Pulmonary artery endothelial cell (primary cell): ENCODE measurements at regions not wholly inside any gene's neighbourhood (a gene's known extent, or its start where the extent isn't known, plus 50 kb on each side); places are given as distances from the start of the nearest gene placed in this dataset.

Experiments
- DNase-seq: peaks from one replicate; pipeline ENCODE4 v3.0.0-alpha.2; 2011; ENCODE audit warnings: low read depth, low spot score

DNA sequence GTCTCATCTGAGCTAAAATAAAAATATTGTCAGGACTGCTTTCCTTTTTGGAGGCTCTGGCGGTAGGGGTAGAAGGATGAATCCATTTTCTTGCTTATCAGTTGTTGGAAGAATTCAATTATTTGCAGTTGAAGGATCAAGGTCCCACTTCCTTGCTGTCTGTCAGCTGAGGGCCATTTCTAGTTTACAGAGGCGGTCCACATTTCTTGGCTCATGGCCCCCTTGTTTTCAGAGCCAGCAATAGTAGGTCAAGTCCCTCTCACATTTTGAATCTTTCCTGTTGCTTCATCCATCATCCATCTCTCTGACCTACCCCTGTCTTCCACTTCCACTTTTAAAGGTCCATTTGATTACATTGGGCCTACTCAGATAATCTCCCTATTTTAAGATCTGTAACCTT lies 1099.3 kb upstream of the DIAPH2 start:
- no peak for DNase-seq

DNA sequence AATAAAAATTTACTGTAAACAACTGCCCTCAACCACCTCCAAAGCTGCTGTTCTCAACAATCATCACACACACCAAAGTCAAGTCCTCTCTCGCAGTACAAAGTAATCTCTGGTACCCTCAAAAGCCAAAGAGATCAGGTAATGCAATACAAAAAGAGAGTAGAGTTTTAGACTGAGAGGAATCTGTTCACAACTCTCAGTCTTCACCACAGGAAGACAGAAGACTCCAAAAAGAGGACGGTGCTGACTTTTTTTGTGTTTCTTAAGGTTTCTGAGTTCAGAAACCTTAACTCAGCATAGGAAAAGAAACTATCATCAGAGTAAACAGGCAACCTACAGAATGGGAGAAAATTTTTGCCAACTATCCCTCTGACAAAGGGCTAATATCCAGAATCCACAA lies 1072.3 kb upstream of the DIAPH2 start:
- DNase-seq: no peak

DNA sequence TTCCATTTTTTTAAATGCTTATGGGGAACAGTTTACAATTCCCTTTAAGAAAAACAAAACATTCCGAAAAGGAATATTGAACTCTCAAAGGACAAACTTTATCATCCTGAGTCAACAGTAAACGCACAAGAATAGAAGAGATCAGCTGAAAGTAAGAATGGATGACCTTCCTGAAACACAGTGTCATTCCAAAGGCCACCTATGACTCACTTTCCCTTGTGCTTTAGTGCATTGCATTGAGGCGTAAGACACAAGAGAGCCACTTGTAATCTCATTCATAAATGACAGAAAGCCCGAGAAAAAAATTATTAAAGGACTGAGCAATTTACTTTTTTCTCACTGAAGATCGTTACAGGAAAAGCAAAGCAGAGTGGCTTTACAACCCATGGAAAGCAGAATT lies 1062.4 kb upstream of the DIAPH2 start:
- no peak for DNase-seq

DNA sequence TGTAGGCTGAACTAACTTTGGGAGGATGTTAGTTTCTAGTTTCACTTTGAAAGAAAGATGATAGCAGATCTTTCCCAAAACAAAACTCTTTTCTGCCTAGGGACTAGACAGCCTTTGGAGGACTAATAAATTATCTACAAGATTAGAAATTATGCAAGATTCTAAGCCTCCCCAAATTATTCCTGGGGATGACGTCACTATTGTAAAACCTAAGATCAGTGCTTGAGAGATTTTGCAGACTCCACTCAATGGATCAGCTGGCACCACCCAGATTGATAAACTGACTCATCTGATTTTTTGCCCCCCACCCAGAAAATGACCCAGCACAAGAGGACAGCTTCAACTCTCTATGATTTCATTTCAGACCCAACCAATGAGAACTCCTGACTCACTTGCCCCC lies 1057.9 kb upstream of the DIAPH2 start:
- no peak for DNase-seq

DNA sequence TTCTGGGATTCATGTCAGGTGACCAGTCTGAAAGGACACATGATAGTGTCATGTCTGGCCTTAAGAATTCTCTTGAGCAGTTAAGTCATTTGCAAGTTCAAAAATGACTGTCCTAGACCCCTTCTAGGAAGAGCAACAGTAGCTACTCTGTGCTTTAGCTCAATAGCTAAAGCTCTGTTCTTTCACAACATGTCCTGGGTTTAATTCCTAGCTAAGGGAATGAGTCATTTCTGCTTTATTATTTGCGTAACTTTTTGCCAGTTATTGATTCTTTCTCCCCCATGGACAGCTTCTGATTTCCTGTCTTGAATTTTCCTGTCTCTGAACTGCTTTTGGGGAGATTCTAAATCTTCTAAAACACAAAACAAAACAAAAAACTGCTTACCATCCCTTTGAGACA lies 1055.8 kb upstream of the DIAPH2 start:
- no peak for DNase-seq

DNA sequence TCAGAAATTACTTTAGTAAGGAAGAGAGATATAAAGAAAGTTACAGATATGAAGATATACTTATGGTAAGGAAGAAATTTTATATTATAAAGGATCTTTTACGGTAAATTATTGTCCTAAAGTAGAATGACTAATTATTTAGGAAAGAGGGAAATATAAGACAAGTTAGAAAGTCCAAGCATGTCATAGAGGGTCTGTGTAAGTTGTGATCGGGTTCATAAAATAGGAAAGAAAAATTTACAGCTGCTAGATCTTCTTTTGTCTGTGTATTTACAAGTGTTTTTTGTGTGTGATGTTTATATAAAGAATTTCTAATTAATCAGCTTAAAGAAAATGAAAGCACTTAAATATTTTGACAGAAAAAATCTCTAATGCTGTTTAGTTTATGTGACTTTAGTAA lies 1054.9 kb upstream of the DIAPH2 start:
- DNase-seq: no peak

DNA sequence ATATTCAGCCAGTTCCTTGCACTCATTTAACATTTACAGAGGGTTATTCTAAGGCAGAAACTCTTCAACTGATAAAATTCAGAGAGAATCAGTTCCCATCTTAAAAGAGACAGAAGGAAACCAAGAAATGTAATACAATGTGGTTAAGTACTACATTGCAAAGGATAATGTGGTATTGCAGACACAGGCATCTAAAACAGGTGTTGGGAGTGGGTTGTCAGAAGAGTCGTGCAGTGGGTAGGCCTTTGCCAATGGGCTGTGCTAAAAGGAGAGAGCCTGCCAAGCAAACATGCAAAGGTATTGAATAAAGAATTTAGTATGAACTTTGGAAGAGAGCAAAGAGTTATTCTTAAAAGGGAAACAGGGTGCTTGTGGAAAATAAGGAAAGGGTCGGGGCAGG lies 1044.4 kb upstream of the DIAPH2 start:
- DNase-seq: no peak

DNA sequence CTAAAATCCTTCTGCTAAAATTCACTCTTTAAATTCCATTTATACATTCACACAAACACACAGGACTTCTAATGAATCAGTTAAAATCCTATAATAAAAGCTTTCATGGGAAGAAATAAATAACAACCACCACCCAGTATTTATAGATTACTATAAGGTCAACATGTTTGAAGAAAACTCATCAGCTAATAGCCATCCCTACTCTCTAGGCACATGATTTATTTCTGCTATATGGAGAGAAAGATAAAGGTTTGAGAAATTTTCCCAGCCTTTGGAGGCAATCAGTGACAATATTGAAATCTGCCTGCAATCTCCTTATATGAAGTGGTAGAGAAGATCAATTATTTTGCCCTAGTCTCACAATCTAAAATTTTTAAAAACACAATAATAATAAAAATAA lies 1038.9 kb upstream of the DIAPH2 start:
- no peak for DNase-seq

DNA sequence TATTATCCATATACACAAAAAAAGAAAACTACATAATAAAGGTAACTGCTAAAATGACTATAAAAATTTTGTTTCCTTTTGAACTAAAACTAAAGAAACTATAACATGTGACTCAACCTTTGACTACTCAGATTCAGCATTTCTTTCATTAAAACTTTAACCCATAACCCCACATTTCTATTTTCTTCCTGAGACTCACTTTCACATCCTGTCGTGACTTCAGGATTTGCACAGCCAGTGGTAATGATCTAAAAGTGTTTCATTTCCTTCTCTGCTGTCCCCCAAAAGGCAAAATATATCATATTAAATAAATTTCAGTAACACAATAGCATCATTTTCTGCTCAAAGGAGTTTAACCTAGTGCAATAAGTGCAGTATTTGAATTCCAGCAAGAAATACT lies 1022.4 kb upstream of the DIAPH2 start:
- no peak for DNase-seq

DNA sequence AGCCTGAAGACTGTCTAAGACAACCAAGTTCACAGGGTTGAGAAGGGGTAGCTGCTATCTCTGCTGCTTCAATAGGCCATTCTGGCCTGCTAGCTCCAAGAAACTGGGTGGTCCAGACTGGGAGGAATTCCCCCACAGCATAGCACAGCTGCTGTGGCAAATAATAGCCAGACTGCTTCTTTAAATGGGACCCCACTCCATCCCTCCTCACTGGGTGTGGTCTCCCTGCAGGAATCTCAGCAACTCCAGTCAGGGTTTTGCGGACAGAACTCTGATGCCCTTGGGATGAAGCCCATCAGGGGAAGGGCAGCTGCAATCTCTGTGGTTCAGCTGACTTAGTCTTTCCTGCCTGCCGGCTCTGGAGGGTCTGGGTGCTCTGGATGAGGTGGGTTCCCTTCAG lies 1018.6 kb upstream of the DIAPH2 start:
- no peak for DNase-seq

DNA sequence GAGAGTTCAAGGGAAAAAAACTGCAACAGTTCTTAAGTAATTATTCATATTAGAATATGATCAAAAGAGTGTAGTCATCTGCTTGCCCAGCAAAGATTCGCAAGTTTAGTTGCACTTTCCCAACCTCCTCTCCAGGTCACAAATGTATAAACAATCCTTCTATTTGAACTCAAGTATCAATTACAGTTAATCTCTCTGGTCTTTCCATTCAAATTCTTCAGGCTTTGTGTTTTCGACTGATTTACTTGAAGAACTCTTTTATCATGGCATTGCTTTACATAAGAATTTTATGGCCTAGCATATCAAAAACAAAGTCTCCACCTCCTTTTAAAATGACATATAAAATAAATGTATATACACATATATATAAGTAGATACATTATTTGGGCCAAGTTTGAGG lies 1009.6 kb upstream of the DIAPH2 start:
- no peak for DNase-seq

DNA sequence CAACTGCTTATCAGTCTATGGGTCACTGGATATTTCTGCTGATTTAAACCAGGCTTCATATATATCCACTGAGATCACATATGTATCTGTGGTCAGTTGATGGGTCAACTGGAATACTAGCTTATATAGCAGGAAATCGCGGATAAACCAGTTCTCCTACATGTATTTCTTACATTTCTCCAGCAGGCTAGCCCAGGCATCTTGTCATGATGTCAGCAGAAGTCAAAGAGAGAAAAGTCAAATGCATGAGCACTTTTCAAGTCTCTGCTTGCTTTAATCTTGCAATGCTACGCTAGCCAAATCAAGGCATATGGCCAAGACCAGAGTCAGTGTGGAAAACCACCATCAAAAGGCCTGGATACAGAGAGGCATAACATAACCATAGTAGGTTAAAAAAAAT lies 1008.8 kb upstream of the DIAPH2 start:
- no peak for DNase-seq

DNA sequence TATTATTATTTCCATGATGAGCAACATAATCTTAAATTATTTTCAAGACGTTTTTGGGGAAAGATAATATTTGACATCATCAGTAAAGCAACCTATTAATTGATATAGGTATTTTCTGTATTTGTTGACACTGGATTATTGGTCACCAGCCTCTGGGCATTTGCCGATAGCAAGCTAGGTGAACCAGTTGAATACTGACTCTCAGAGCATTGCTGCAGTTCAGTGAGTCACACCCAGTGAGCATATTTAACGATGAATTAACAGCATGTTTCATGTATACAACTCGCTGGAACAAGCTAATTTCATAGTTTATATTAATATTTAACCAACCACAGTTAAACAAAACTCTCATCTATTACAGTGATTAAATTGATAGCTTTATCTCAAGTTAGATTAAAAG lies 1006.0 kb upstream of the DIAPH2 start:
- DNase-seq: no peak

DNA sequence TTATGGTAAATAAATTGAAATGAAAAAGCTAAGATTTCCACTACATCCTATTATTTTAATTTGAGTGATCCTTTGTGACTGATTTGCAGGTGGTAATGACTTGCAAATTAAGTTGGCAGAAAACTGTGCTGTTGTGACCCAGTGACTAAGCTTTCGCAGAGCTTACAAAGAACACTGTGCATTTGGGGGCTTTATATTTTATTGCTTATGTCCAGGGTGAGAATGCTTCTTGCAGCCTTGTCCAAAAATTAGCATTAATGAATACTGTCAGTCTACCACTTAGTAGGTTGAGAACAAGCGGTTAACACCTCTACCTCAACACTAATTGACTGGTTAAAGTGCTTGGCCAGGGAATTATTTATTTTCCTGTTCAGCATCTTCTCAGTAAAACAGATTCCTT lies 991.3 kb upstream of the DIAPH2 start:
- DNase-seq: no peak

DNA sequence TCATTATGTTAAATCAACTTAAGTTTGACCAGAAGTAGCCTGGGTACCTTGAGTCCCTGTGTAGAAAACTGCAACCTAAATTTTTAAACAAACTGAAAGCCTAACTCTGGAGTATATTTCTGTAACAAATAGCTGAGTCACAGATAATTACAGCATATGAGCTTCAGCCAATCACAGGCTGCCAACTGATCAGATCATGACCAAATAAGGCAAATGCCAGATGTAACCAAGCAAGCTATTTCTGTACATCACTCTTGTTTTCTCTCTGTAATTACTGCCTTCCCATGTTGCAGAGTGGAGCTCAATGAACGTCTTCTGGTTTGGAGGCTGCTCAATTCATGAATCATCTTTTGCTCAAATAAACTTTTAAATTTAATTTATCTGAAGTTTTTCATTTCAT lies 980.9 kb upstream of the DIAPH2 start:
- DNase-seq: no peak

DNA sequence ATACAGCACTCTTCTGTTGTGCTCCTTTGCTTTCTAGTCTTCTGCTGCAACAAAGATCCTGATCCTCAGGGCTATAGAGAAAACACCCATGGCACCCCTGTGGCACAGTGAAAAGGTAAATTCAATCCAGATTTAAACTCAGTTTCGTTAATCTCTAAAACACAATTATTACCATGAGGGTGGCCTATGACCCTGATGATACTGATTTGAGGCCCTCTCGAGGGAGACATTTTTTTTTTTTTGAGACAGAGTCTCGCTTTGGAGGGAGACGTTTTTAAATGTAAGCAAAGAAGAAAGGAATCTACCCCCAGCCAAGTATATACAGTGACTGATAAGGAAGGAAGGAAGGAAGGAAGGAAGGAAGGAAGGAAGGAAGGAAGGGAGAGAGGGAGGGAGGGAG lies 967.8 kb upstream of the DIAPH2 start:
- DNase-seq: no peak

DNA sequence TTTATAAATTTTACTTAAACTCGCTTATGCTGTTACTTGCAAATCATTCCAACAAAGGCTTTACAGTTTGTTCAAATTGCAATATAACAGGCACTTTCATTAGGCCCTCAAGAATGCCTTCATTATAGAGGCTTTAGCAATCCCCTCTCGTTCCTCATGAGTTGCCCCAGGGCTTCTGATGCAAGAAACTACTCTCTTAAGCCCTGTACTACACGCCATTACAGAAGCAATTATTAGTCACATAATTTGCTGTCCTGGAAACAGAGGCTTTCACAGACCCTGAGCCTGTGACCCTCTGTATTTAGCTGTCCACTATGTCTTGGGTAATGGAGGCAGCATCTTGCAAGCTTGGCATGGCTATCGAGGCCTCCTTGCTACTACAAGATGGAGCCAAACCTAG lies 965.9 kb upstream of the DIAPH2 start:
- DNase-seq: no peak

DNA sequence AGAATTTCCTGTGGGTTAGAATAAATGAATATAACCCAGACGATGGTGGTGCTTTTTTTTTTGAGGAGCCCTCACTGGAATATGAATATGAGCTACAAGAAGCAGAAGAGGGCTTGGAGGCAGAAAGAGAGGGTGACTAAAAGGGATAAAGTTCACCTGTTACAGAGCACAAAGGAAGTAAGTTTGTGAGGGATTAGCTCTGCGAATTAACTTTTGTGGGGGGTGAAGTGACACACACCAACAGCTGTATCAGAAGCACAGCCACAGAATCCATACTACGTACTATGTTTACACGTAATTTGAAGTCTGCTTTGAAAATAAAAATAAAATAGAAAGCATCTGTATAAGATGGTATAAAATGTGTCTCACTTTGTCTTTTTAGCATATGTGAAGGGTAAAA lies 963.6 kb upstream of the DIAPH2 start:
- DNase-seq: no peak

DNA sequence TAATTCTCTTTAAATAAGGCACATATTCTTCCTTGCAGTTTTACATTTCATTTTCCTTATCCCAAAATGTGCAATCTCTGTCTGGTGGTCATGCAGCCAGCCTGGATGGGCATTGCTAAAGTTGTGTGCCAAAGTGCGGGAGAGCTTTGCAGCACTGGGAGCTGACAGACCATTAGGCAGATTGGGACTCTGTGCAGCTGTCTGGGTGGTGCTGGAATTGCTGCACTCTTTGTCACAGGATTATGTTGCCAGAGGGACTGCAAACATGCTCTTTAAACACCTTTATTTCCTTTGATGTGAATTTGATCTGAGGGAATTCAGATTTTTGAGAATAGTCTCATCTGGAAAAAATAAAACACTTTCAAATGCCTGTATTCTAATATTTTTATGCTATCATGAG lies 956.2 kb upstream of the DIAPH2 start:
- no peak for DNase-seq

DNA sequence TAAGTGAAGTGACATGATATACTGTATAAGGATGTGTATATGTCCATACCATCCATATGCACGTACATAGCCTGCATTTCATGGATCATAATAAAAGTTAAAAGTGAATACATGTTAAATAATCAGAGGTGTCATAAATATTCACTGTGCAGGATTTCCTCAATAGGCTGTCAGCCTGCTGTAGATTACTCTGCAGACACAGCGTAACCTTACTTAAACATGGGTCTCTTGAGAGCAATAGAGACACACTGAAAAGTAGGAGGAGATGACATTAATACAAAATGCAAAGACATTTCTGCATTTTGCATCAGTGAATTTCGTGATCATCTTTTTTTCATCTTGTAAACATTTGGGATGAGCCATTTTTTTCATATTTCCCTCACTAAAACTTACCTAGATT lies 955.2 kb upstream of the DIAPH2 start:
- no peak for DNase-seq

DNA sequence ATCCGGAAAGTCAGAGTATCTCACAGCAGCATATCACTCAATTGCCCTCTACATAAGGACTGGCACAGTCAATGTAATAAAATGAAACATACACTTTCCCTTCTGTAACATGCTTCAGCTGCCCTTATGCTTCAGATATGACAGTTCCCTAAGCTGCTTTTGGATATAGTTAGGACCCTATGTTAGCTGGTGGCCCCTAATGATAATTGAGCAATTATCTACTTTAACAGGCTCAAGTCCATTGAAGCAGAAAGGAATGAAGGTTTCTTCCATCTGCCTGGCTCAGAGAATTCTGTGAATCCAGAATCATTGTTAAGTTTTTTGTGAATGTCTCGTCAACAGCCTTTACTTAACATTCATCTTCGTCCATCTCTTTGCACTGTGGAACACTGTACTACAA lies 951.2 kb upstream of the DIAPH2 start:
- no peak for DNase-seq

DNA sequence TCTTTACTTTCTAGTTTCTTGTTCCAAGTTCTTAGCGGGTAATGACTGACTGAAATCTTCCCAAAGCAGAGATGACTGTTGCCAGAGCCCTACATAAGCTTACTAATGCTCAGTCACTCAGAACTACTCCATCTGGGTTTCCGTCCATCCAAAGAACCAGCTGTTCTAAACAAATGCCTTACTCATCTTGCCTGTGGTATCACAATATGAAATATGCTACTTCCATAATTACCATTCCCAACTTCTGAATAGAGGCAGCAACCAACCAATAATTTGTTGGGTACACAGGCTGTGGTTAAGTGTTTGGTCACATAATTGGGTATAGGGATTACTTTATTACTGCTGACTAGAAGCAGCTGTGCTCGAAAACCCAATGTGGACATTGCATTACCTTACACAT lies 930.2 kb upstream of the DIAPH2 start:
- DNase-seq: no peak

DNA sequence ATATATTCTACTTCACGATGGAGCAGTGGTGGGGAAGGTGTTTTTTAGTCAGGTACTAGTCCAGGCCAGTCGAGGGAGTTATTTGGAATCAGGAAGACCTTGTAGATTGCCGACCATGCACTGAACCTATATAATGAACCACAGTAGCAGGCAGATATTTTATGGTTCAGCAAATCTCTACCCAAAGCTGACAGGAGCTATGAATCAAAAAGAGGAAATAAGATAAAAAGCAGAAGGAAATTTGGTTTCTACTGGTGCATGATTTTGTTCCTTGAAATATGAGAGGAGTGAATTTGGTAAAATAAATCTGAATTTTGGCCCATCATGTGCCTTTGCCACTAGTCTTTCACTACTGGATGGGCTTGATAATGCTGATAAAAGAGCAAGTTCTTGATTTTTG lies 924.3 kb upstream of the DIAPH2 start:
- DNase-seq: no peak

DNA sequence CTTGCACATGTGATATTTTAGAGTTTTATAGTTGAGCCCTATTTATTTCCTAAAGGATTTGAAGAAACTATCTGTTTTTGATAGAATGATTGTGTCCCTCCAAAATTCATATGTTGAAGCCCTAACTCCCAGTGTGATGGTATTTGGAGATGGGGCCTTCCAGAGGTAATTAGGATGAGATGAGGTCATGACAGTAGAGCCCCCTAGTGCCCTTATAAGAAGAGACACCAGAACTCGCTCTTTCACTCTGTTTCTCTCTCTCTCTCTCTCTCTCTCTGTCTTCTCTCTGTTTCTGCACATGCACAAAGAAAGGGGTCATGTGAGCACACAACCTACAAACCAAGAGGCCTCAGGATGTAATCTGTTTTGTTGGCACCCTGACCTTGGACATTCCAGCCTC lies 921.9 kb upstream of the DIAPH2 start:
- no peak for DNase-seq

DNA sequence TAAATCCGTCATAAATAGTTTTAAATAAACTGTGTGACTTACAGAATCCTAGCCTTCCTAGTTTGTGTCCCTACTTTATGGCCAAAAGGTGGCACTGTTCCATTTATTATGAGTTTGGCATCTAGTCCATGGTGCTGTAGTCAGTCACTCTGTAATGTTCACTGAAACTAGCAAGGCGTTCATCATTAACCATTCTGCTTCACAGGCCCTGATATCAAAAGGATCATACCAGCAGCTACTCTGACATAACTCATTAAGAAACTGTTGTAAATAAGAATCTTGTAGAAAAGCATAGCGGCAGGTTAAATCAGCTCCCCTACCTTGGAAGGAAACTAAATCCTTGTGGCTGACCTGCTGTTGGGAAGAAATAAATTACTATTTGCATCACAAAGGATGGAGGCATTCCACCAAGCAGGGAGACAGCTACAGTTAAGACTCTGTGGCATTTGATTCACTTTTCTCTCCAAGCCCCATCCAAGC lies 919.6 kb upstream of the DIAPH2 start:
- no peak for DNase-seq
